Epithelial cell of proximal tubule (primary cell): ENCODE measurements at regions not wholly inside any gene's neighbourhood (a gene's known extent, or its start where the extent isn't known, plus 50 kb on each side); places are given as distances from the start of the nearest gene placed in this dataset.

Experiments used
- DNase-seq: peaks from one replicate; pipeline ENCODE4 v3.0.0-alpha.2; 2011; ENCODE audit warnings: low read depth
- H3K4me3 ChIP-seq: 2 replicates; pipeline ENCODE4 v1.5.1; 2011; ENCODE audit warnings: low read depth, mild to moderate bottlenecking, low read length
- TF ChIP-seq, protein P1 (sequence below): conservative IDR thresholded peaks from 2 replicates; pipeline ENCODE4 v1.5.1; 2012; ENCODE audit warnings: low read depth, mild to moderate bottlenecking, low read length

DNA sequence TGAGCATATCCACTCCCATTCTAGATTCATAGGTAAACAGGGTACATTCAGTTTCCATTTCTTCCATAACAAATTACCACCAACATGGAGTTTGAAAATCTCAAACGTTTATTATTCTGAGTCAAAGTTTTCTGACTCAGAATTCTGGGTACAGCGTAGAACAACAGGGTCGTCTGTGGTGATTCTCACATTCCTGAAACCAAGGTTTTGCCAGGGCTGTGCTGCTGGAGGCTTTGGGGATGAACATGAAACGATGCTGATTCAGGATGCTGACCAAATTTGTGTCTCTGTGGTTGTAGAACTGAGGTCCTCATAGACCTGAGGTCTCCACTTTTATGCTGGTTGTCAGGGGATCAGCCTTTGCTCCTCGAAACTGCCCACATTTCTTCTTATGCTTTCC, 255.7 kb downstream of the DSEL start:
- DNase-seq, result no peak
- H3K4me3 ChIP-seq, result no peak overlapping the region
- TF ChIP-seq, protein P1, sequence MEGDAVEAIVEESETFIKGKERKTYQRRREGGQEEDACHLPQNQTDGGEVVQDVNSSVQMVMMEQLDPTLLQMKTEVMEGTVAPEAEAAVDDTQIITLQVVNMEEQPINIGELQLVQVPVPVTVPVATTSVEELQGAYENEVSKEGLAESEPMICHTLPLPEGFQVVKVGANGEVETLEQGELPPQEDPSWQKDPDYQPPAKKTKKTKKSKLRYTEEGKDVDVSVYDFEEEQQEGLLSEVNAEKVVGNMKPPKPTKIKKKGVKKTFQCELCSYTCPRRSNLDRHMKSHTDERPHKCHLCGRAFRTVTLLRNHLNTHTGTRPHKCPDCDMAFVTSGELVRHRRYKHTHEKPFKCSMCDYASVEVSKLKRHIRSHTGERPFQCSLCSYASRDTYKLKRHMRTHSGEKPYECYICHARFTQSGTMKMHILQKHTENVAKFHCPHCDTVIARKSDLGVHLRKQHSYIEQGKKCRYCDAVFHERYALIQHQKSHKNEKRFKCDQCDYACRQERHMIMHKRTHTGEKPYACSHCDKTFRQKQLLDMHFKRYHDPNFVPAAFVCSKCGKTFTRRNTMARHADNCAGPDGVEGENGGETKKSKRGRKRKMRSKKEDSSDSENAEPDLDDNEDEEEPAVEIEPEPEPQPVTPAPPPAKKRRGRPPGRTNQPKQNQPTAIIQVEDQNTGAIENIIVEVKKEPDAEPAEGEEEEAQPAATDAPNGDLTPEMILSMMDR, result no peak

- TF ChIP-seq, protein P1, result no peak
- no peak overlapping the region for H3K4me3 ChIP-seq
- DNase-seq, result no peak
Measured at GRCh38 chr18:67250776-67251424, 265.6 kb downstream of the DSEL start.

DNA sequence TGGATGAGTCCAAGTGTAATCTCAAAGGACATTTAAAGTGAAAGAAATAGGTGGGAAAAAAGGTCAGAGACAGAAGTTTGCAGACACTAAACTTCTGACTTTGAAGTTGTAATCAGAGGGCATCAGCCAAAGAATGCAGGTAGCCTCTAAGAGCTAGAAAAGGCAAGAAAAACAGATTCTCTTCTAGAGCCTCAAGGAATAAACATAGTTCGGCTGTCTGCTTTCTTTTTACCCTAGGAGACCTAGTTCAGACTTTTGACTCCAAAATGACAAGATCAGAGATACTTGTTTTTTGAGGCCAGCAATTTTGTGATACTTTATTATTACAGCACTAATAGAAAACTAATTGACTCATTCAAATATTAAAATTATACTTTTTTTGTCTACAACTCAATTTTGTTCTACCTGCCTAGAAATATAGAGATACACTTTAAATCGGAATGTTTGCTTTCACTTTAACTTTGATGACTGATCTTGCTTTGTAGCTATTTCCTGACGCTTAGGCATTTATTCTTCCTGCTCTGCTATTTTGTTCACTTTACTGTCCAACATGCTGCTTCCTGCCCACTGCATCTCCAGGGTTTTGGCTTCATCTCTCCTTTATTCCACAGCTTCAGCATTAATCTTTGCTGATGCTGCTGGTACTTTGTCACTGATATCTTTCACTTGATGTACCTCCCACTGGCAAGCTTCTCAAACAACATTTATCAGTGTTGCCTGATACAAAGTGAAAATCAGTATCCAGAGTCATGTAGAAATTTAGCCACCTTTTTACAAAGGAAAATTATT, 272.5 kb downstream of the DSEL start:
- no peak for DNase-seq
- TF ChIP-seq, protein P1, result no peak
- H3K4me3 ChIP-seq, result no peak overlapping the region

DNA sequence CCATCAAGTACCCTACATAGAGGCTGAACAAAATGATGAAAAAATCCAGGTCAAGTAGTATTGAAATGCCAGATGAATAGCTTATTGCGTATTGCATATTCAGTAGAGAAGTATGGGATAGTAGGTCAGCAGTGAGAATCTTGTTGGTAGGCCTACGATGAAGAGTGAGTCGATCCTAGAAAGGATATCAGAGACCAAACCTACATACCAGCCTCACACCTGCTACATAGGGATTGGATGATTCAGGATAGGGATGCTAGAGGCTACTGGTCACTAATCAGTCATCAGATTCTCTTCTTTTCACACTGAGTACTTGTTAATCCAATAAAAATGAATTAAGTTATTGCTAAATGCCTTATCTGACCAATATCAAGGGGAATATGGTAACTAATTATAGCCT, 274.5 kb downstream of the DSEL start:
- DNase-seq, result no peak
- TF ChIP-seq, protein P1, result no peak
- no peak overlapping the region for H3K4me3 ChIP-seq

DNA sequence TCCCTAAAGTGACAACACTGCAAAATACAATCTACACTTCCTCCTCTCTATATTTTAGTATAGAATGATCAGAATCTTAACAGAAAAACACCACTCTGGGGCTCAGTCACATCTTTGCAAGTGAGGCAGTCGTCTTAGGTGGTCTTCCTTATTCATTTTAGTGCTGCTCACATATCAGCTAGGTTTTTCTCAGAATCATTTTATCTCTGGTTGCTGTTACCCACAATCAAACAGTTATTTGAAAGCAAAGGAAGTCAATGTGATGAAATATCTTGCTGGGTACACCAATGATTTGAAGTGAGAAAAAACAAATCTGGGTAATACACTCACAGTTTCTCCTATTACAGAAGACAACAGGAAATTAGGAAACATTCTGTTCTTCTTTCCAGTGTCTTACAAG, 275.2 kb downstream of the DSEL start:
- H3K4me3 ChIP-seq, result no peak overlapping the region
- TF ChIP-seq, protein P1, result no peak

GRCh38 chr18:67239826-67240225, 276.7 kb downstream of the DSEL start:
- no peak for DNase-seq
- TF ChIP-seq, protein P1, result no peak
- H3K4me3 ChIP-seq, result no peak overlapping the region

More for the DNA sequence above, 275.2 kb downstream of the DSEL start:
- no peak for DNase-seq
